ENCODE measurements at regions not wholly inside any gene's neighbourhood (a gene's known extent, or its start where the extent isn't known, plus 50 kb on each side); places are given as distances from the start of the nearest gene placed in this dataset.

GRCh38 chr2:217254111-217254510 is 394.2 kb upstream of the TNP1 start:
- no peak for DNase-seq
- ATAC-seq: no peak
- no peak overlapping the region for H3K4me3 ChIP-seq
- H3K27me3 ChIP-seq: no peaks in the 10 kb centered on the region
- TF ChIP-seq POLR2A (IDR thresholded peaks at IDR 0.05) (no peak), CTCF (IDR thresholded peaks at IDR 0.05) (no peak)
- 74 to 80% methylated on average over 2 of the region's 2 CpGs for WGBS, 2 donors
- no peak overlapping the region for H3K27ac ChIP-seq
- no peaks in the 10 kb centered on the region for H3K9me3 ChIP-seq
- intact Hi-C loops (cut with DNase I): no loop called here
- H3K4me1 ChIP-seq: no peaks in the 10 kb centered on the region
- H3K36me3 ChIP-seq (replicated peaks in 1 of 2; ENCODE audit: insufficient read depth in 1 of 2, low read depth in 2 of 2): no peaks in the 10 kb centered on the region

GRCh38 chr2:217252181-217252580 is 392.3 kb upstream of the TNP1 start:
- intact Hi-C loops (cut with DNase I): no loop called here
- no peaks in the 10 kb centered on the region for H3K9me3 ChIP-seq
- DNase-seq: no peak

DNA sequence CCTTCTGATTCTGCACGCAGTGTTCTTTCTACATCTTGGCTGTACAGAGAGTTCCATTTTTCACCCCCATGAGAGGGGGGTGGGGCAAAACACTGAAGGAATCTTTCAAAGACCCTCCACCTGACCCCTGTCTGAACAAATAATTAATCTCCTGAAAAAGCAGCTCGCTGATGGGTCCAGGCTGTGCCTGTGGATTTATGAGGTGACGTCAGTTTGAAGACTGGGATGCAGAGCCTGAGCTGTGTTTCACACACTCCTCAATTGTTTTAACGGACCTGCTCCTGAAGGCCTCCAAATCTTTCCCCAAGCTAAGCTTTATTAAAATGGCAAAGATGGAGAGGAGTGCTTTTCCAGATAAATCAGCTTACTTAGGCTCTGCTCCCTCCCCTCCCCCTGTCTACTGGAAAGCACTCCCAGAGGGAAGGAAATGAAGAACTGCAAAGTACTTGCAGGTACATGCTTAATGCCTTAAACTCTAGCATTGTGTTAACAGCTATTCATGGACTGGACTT is 390.2 kb upstream of the TNP1 start:
- no peak overlapping the region for H3K4me3 ChIP-seq
- H3K9me3 ChIP-seq: no peaks in the 10 kb centered on the region
- no peak for TF ChIP-seq CTCF (IDR thresholded peaks at IDR 0.05)
- no peak for TF ChIP-seq POLR2A (IDR thresholded peaks at IDR 0.05)
- peak in 3 of 4 donors; percentile 12 to 37 (median 19) for DNase-seq
- H3K27me3 ChIP-seq: no peaks in the 10 kb centered on the region
- ATAC-seq: peak; percentile 67
- H3K4me1 ChIP-seq: no peaks in the 10 kb centered on the region
- intact Hi-C loops (cut with DNase I): no loop called here
- WGBS, 2 donors: 59 to 65% methylated on average over 4 of the region's 4 CpGs
- H3K36me3 ChIP-seq (replicated peaks in 1 of 2; ENCODE audit: insufficient read depth in 1 of 2, low read depth in 2 of 2): no peaks in the 10 kb centered on the region
- H3K27ac ChIP-seq: no peak overlapping the region

More at GRCh38 chr2:217252181-217252580, 392.3 kb upstream of the TNP1 start:
- TF ChIP-seq CTCF (IDR thresholded peaks at IDR 0.05) (no peak), POLR2A (IDR thresholded peaks at IDR 0.05) (no peak)
- Histone ChIP-seq H3K27me3 (no peaks in the 10 kb centered on the region), H3K27ac (no peak overlapping the region), H3K36me3 (replicated peaks in 1 of 2; ENCODE audit: insufficient read depth in 1 of 2, low read depth in 2 of 2) (no peaks in the 10 kb centered on the region), H3K4me1 (no peaks in the 10 kb centered on the region), H3K4me3 (no peak overlapping the region)
- WGBS, 2 donors: 84 to 86% methylated on average over 4 of the region's 4 CpGs
- ATAC-seq: no peak

DNA sequence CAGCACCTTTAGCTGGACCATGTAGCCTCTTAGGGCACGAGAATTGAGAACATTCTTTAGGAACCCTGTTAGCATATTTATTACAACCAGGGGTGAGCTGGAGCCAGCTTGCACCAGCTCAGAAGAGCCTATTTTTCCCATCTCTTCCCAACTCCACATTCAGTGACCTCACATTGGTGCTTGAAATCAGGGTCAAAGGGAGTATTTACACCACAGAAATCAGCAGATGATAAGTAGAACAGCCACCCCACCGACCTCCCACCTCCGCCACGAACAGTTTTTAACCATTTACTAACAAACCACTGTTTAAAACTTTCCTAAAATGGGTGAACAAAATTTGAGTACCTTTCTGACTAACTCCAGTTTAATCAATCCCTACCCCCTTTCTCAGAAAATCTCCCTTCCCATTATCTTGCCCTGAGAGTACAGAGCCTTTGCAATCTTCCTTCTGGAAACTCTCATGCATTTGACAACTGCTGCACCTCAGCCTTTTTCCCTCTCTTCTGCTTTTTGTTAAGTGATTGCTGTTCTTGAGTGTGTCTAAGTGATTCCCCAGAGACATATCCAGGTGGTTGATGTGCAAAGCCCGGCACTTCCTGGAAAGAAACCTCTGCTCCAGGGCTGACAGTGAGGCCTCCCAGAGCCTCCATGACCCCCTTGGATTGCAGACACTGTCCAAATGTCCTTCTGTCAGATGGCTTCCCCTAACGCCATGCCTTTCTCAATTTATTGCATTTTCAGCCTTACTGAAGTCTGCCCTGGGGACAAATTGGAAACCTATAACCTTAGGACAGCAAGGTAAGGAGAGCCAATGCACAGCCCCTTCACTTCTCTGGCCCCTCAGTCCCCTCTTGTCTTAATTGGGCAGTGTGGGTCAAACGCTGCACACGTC is 389.5 kb upstream of the TNP1 start:
- Histone ChIP-seq H3K27me3 (no peaks in the 10 kb centered on the region), H3K4me1 (no peaks in the 10 kb centered on the region), H3K27ac (peak overlapping the region in 1 of 4 donors; percentile 21), H3K9me3 (no peaks in the 10 kb centered on the region), H3K36me3 (replicated peaks in 1 of 2; ENCODE audit: insufficient read depth in 1 of 2, low read depth in 2 of 2) (no peaks in the 10 kb centered on the region), H3K4me3 (no peak overlapping the region)
- TF ChIP-seq CTCF (IDR thresholded peaks at IDR 0.05): no peak
- TF ChIP-seq POLR2A (IDR thresholded peaks at IDR 0.05): no peak
- intact Hi-C loops (cut with DNase I): no loop called here
- 52 to 53% methylated on average over 8 of the region's 8 CpGs for WGBS, 2 donors
- ATAC-seq (peak; percentile 37), DNase-seq (peak in 3 of 4 donors; percentile 12 to 33 (median 24))

Data from body of pancreas (tissue), 4 donors.